HG03575 (cell line): ENCODE measurements at regions not wholly inside any gene's neighbourhood (a gene's known extent, or its start where the extent isn't known, plus 50 kb on each side); places are given as distances from the start of the nearest gene placed in this dataset.

Experiments used
- ATAC-seq: cut with Tn5 transposase; IDR thresholded peaks from one replicate; pipeline ENCODE4 v1.9.1; 2021; ENCODE audit not compliant: unreplicated experiment, insufficient number of reproducible peaks, low FRiP score; ENCODE audit errors: extremely low read depth

- no peak for ATAC-seq
Observed at GRCh38 chr11:107222916-107223460, 204.7 kb upstream of the GUCY1A2 start.

- no peak for ATAC-seq
Observed at GRCh38 chr11:107222431-107222830, 204.2 kb upstream of the GUCY1A2 start.

- ATAC-seq = no peak
Observed at GRCh38 chr11:107221748-107222285, 203.5 kb upstream of the GUCY1A2 start.

- ATAC-seq = no peak
Observed at GRCh38 chr11:107218123-107219013, 200.1 kb upstream of the GUCY1A2 start.

GRCh38 chr11:107217444-107217843 is 199.2 kb upstream of the GUCY1A2 start:
- ATAC-seq = no peak

- ATAC-seq = no peak
Observed at GRCh38 chr11:107215010-107215409, 196.7 kb upstream of the GUCY1A2 start.

- ATAC-seq = no peak
Observed at GRCh38 chr11:107203656-107204055, 185.4 kb upstream of the GUCY1A2 start.

GRCh38 chr11:107202241-107202640 is 184.0 kb upstream of the GUCY1A2 start:
- ATAC-seq = no peak

GRCh38 chr11:107198490-107199007 is 180.3 kb upstream of the GUCY1A2 start:
- ATAC-seq = no peak

GRCh38 chr11:107197932-107198331 is 179.7 kb upstream of the GUCY1A2 start:
- ATAC-seq = no peak

- ATAC-seq = no peak
Observed at GRCh38 chr11:107196732-107197131, 178.5 kb upstream of the GUCY1A2 start.

GRCh38 chr11:107184986-107185385 is 166.7 kb upstream of the GUCY1A2 start:
- no peak for ATAC-seq

GRCh38 chr11:107183953-107184352 is 165.7 kb upstream of the GUCY1A2 start:
- no peak for ATAC-seq

GRCh38 chr11:107182978-107183377 is 164.7 kb upstream of the GUCY1A2 start:
- no peak for ATAC-seq

- no peak for ATAC-seq
Observed at GRCh38 chr11:107180236-107180635, 162.0 kb upstream of the GUCY1A2 start.

GRCh38 chr11:107179829-107180228 is 161.6 kb upstream of the GUCY1A2 start:
- ATAC-seq = no peak

GRCh38 chr11:107177106-107177477 is 158.8 kb upstream of the GUCY1A2 start:
- ATAC-seq = no peak

- ATAC-seq = no peak
Observed at GRCh38 chr11:107176148-107177105, 158.2 kb upstream of the GUCY1A2 start.

GRCh38 chr11:107174856-107175255 is 156.6 kb upstream of the GUCY1A2 start:
- no peak for ATAC-seq
